ENCODE measurements at regions not wholly inside any gene's neighbourhood (a gene's known extent, or its start where the extent isn't known, plus 50 kb on each side); places are given as distances from the start of the nearest gene placed in this dataset.
"Not testable (repeated sequence)": the region's sequence is repeated elsewhere in the genome, so short reads cannot be mapped to it uniquely, and the experiment has no call there.

DNA sequence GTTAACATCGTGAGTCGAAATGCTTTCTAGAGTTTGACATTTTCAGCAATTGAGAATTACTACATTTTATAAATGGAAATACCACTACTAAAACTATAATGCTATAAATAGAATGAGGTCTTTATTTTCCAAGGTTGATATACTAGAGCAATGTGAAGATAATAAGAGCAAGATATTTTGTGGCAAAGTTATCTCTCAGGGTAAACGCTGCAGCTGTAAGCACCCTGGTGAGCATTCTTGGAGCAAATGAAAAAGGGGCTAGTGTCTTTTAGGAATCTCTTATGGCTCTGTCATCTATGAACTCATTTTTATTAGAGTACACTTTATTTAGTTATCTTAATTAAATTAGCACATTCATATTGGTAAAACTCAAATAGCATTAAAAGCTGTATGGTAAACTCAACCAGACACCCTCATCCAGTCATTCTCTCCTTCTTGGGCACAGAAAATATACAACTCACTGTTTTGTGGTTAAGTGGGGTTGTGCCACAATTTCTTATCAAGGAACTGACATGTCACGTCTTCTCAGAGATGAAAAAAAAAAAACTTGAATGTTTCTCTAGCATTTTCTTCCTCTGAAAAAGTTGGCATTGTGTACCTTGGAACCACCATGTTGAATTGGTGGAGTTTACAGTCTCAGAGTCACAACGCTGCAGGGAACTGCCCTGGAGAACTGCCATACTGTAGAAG is 289.5 kb upstream of the PFKP start:
- no peak for FAIRE-seq

- no peak for FAIRE-seq
Measured at GRCh38 chr10:2772816-2773631, 294.3 kb upstream of the PFKP start.

- no peak for FAIRE-seq
Measured at GRCh38 chr10:2772135-2772534, 295.2 kb upstream of the PFKP start.

DNA sequence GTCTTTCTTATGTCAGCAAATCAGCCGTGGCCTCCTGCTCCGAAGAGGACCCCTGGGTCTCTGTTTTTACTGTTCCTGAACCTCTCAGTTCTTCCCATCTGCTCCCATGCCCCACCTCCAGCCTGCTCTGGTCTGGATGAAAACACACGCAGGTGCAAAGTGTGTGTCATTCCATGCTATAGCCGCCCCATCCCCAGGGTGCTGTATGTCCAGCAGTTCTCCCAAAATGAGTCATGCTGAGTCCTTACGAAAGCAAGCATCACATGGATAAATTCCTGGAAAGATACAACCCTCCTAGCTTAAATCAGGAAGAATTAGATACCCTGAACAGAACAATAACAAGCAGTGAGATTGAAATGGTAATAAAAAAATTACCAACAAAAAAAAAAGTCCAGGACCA is 300.1 kb upstream of the PFKP start:
- FAIRE-seq, result not testable (repeated sequence)

DNA sequence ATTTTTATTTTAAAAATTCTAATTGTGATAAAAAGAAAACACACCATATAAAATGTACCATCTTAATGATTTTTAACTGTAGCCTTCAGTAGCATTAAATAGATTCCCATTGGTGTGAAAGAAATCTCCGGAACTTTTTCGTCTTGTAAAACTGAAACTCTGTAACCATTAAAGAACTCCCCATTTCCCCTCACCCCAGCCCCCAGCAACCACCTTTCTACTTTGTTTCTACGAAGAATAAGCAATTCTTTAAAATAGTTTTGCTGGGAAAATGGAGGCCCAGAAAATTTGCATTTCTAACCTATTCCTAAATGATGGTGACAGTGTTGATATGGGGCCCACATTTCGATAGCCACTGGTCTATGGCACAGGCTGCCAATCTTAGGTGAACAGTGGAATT is 305.4 kb upstream of the PFKP start:
- no peak for FAIRE-seq

DNA sequence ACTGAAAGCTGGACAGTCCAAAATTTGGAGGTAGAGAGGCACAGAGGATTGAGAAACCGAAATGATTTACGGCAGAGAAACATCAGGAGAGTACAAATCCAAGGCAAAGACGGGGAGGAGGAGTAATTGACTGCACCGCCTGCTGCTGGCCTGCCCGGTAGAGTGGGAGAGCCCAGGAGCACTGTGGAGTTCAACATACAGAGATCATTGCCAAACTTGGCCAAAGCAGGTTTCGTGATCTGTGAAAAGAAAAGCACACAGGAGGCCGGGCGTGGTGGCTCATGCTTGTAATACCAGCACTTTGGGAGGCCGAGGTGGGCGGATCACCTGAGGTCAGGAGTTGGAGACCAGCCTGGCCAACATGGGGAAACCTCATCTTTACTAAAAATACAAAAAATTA is 306.0 kb upstream of the PFKP start:
- FAIRE-seq, result no peak

GRCh38 chr10:2760736-2761135 is 306.6 kb upstream of the PFKP start:
- FAIRE-seq, result no peak

- FAIRE-seq, result no peak
Measured at GRCh38 chr10:2759233-2759632, 308.1 kb upstream of the PFKP start.

GRCh38 chr10:2754943-2755342 is 312.4 kb upstream of the PFKP start:
- FAIRE-seq, result no peak

GRCh38 chr10:2748287-2748686 is 319.1 kb upstream of the PFKP start:
- FAIRE-seq, result no peak

- no peak for FAIRE-seq
Measured at GRCh38 chr10:2746638-2747037, 320.7 kb upstream of the PFKP start.

GRCh38 chr10:2745666-2746065 is 321.7 kb upstream of the PFKP start:
- FAIRE-seq, result no peak

- FAIRE-seq, result no peak
Measured at GRCh38 chr10:2744547-2745200, 322.7 kb upstream of the PFKP start.

GRCh38 chr10:2734603-2735002 is 332.7 kb upstream of the PFKP start:
- FAIRE-seq, result no peak

DNA sequence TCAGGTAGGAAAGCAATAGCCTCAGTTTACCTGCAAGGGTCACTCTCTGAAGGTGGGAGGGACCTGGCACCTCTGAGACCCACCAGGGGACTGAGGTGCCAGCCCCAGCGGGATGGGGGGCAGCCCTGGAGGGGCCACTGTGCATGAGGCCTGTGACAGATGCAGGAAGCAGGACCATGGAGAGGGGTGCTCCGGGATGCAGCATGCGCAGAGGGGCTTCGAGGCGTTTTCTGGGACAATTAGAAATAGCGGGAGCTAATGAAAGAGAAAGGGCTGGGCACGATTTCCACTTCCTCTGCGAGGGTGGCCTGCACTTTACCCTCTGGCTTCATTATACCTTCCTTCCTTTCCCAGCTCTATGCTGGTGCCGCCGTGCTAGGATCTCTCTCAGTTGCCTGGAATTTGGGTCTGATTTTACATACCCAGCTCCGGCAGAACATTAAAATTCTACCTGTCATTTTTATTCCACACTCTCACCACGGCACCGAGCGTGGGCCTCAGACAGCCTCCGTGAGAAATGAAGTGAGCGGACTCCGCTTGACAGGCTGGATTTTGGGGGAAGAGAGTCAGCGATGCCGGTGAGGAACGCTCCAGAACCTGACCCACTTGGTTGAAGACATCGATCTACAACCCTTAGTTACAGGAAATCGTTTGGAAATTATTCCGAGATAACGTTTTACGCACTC is 333.9 kb upstream of the PFKP start:
- no peak for FAIRE-seq

GRCh38 chr10:2731940-2732339 is 335.4 kb upstream of the PFKP start:
- FAIRE-seq, result no peak

GRCh38 chr10:2729197-2729596 is 338.2 kb upstream of the PFKP start:
- no peak for FAIRE-seq

DNA sequence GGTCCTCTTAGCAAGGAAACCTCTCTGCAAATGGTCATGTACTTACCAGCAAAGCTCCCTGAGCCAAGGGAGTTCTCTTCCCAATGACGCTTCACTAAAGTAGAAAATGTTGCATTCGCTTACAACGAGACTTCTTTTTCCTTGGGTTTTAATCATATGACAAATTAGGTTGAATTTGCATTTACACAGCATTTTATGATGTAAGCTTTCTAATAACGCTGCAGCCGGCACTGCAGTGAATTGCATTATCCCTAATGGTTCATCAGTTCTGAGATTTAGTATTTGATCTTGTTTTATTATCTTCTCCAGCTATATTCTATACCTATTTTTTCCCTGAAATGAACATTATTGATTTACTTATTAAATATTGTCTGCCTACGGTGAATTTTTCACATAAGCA is 339.3 kb upstream of the PFKP start:
- FAIRE-seq, result no peak

GRCh38 chr10:2716596-2716995 is 350.8 kb upstream of the PFKP start:
- no peak for FAIRE-seq

DNA sequence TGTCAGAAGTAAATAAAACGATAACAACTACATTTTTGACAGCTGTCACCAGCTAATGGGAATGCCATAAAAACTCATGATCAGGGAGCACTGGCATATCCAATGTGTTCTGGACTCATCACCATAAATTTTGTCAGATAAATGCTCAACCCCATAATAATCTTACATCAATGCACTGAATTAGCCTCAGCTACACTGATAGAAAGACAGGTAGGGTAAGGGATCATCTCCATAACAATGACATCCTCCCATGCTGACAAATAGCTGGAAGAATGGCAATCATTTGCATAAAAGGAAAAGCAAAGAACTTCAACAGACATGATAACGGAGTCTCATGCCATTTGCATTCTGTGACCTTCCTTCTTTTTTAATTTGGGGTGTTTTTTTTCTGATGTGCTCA is 352.8 kb upstream of the PFKP start:
- FAIRE-seq, result no peak

DNA sequence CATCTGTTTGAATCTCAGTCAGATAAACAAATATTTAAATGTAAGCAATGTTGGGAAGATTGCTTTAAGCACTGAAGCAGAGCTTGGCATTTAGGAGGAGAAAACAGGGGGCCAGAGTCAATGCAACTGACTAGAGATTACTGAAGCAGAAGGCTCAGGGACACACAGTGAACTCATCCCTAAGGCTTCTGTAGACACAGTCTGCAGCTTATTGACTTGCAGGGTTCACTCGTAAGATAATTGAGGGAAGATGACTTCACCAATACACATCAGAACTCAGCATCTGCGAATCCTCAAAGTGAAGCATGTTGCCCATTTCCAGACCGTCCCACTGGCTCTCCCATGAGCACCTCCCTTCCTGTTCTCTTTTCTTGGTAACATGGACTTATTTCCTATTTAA is 363.4 kb upstream of the PFKP start:
- FAIRE-seq, result no peak

GRCh38 chr10:2701802-2702201 is 365.5 kb upstream of the PFKP start:
- FAIRE-seq, result no peak

GRCh38 chr10:2700626-2701305 is 366.6 kb upstream of the PFKP start:
- no peak for FAIRE-seq

Measured in A204.1 (cell line).